ENCODE measurements at regions not wholly inside any gene's neighbourhood (a gene's known extent, or its start where the extent isn't known, plus 50 kb on each side); places are given as distances from the start of the nearest gene placed in this dataset.

DNA sequence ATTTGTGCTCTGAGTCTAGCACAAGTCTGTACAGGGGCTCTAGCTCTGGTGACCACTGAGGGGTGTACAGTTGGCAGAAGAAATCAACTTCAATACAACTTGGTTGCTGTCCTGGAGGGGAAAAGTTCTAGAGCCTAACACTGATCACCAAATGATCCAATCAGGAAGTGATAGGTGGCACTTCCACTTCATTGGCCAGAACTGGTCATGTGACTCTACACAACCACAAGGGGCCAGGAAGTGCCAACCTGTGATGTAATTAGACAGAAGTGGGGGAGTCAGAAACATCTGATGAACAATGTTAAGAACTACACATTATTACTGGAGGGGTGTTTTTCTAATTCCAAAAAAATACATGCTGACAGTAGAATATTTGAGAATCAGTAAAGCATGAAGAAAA lies 401.6 kb downstream of the VRK1 start:
- TF ChIP-seq, protein P1, sequence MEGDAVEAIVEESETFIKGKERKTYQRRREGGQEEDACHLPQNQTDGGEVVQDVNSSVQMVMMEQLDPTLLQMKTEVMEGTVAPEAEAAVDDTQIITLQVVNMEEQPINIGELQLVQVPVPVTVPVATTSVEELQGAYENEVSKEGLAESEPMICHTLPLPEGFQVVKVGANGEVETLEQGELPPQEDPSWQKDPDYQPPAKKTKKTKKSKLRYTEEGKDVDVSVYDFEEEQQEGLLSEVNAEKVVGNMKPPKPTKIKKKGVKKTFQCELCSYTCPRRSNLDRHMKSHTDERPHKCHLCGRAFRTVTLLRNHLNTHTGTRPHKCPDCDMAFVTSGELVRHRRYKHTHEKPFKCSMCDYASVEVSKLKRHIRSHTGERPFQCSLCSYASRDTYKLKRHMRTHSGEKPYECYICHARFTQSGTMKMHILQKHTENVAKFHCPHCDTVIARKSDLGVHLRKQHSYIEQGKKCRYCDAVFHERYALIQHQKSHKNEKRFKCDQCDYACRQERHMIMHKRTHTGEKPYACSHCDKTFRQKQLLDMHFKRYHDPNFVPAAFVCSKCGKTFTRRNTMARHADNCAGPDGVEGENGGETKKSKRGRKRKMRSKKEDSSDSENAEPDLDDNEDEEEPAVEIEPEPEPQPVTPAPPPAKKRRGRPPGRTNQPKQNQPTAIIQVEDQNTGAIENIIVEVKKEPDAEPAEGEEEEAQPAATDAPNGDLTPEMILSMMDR (conservative IDR thresholded peaks at IDR 0.05 in 1 of 2, IDR thresholded peaks at IDR 0.05 in 1 of 2; ENCODE audit: extremely low read depth in 1 of 2, insufficient read depth in 1 of 2, low read depth in 1 of 2, low read length in 2 of 2) = no peak
- TF ChIP-seq EZH2 (IDR thresholded peaks at IDR 0.05; ENCODE audit: borderline replicate concordance, low read length) = no peak

Measured in mammary epithelial cell (primary cell).